ENCODE measurements at regions not wholly inside any gene's neighbourhood (a gene's known extent, or its start where the extent isn't known, plus 50 kb on each side); places are given as distances from the start of the nearest gene placed in this dataset.

DNA sequence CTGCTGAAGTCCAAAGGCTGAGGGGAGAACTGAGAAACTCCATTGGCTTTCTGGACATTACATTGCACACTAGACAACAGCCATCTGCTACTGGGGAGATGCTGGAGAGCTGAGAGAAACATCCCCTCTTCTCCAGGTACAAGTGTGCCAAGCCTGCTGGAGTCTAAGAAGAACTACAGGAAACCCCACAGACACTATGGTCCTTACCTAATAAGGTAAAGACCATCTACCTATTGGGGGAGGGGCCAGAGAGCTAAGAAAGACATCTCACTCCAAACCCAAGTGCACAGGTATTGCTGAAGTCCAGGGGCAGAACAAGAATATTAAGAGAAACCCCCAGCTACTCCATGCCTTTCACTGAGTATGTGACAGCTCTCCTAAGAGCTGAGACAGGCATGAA lies 338.7 kb upstream of the NCKAP5 start:
- no peaks in the 10 kb centered on the region for H4K20me1 ChIP-seq (ENCODE audit: insufficient read depth, low read length)
- no peak overlapping the region for H3K27ac ChIP-seq (ENCODE audit: low read depth, low read length, poor library complexity, severe bottlenecking)
- no peaks in the 10 kb centered on the region for H3K9me3 ChIP-seq (ENCODE audit: low read length)
- no peak overlapping the region for H3K4me2 ChIP-seq (ENCODE audit: low read length)
- no peak overlapping the region for H3K9ac ChIP-seq (ENCODE audit: low read length)
- no peaks in the 10 kb centered on the region for H3K79me2 ChIP-seq (ENCODE audit: insufficient read depth, low read length)
- H3K4me1 ChIP-seq (ENCODE audit: insufficient read depth, low read length, severe bottlenecking): no peaks in the 10 kb centered on the region
- H3K36me3 ChIP-seq (ENCODE audit: insufficient read depth, low read length): no peaks in the 10 kb centered on the region
- H3K27me3 ChIP-seq (ENCODE audit: insufficient read depth, low read length): no peaks in the 10 kb centered on the region
- no peak overlapping the region for H2AFZ ChIP-seq (ENCODE audit: low read length)
- H3F3A ChIP-seq (ENCODE audit: insufficient read depth, low read length): no peaks in the 10 kb centered on the region
- H3K4me3 ChIP-seq (ENCODE audit: low read depth, low read length, poor library complexity, severe bottlenecking): no peak overlapping the region
- no peaks in the 10 kb centered on the region for H3K9me2 ChIP-seq (ENCODE audit: low read depth, low read length)
- TF ChIP-seq CTCF (IDR thresholded peaks at IDR 0.05; ENCODE audit: low read length) (no peak), EZH2 (IDR thresholded peaks at IDR 0.05; ENCODE audit: borderline replicate concordance, low read length) (no peak)

- Histone ChIP-seq H3K79me2 (ENCODE audit: insufficient read depth, low read length) (no peaks in the 10 kb centered on the region), H3K9me3 (ENCODE audit: low read length) (no peaks in the 10 kb centered on the region), H3K36me3 (ENCODE audit: insufficient read depth, low read length) (no peaks in the 10 kb centered on the region), H3F3A (ENCODE audit: insufficient read depth, low read length) (no peaks in the 10 kb centered on the region), H4K20me1 (ENCODE audit: insufficient read depth, low read length) (no peaks in the 10 kb centered on the region), H3K4me3 (ENCODE audit: low read depth, low read length, poor library complexity, severe bottlenecking) (no peak overlapping the region), H3K27me3 (ENCODE audit: insufficient read depth, low read length) (no peaks in the 10 kb centered on the region), H3K4me2 (ENCODE audit: low read length) (no peak overlapping the region), H3K27ac (ENCODE audit: low read depth, low read length, poor library complexity, severe bottlenecking) (no peak overlapping the region), H3K4me1 (ENCODE audit: insufficient read depth, low read length, severe bottlenecking) (no peaks in the 10 kb centered on the region), H2AFZ (ENCODE audit: low read length) (no peak overlapping the region), H3K9ac (ENCODE audit: low read length) (no peak overlapping the region), H3K9me2 (ENCODE audit: low read depth, low read length) (no peaks in the 10 kb centered on the region)
- no peak for TF ChIP-seq CTCF (IDR thresholded peaks at IDR 0.05; ENCODE audit: low read length)
- TF ChIP-seq EZH2 (IDR thresholded peaks at IDR 0.05; ENCODE audit: borderline replicate concordance, low read length): no peak
These were observed 339.9 kb upstream of the NCKAP5 start for GRCh38 chr2:133908171-133908570.

- H4K20me1 ChIP-seq (ENCODE audit: insufficient read depth, low read length): no peaks in the 10 kb centered on the region
- H3K27me3 ChIP-seq (ENCODE audit: insufficient read depth, low read length): no peaks in the 10 kb centered on the region
- no peak overlapping the region for H3K9ac ChIP-seq (ENCODE audit: low read length)
- TF ChIP-seq EZH2 (IDR thresholded peaks at IDR 0.05; ENCODE audit: borderline replicate concordance, low read length): no peak
- TF ChIP-seq CTCF (IDR thresholded peaks at IDR 0.05; ENCODE audit: low read length): no peak
- no peak overlapping the region for H3K4me3 ChIP-seq (ENCODE audit: low read depth, low read length, poor library complexity, severe bottlenecking)
- no peaks in the 10 kb centered on the region for H3K4me1 ChIP-seq (ENCODE audit: insufficient read depth, low read length, severe bottlenecking)
- H3K27ac ChIP-seq (ENCODE audit: low read depth, low read length, poor library complexity, severe bottlenecking): no peak overlapping the region
- H2AFZ ChIP-seq (ENCODE audit: low read length): no peak overlapping the region
- H3F3A ChIP-seq (ENCODE audit: insufficient read depth, low read length): no peaks in the 10 kb centered on the region
- no peaks in the 10 kb centered on the region for H3K9me2 ChIP-seq (ENCODE audit: low read depth, low read length)
- H3K79me2 ChIP-seq (ENCODE audit: insufficient read depth, low read length): no peaks in the 10 kb centered on the region
- H3K9me3 ChIP-seq (ENCODE audit: low read length): no peaks in the 10 kb centered on the region
- H3K36me3 ChIP-seq (ENCODE audit: insufficient read depth, low read length): no peaks in the 10 kb centered on the region
- H3K4me2 ChIP-seq (ENCODE audit: low read length): no peak overlapping the region
These were observed 335.7 kb upstream of the MGAT5 start for GRCh38 chr2:133918141-133918540.
